DMS53 (cell line): ENCODE measurements at regions not wholly inside any gene's neighbourhood (a gene's known extent, or its start where the extent isn't known, plus 50 kb on each side); places are given as distances from the start of the nearest gene placed in this dataset.
"Not testable (repeated sequence)": the region's sequence is repeated elsewhere in the genome, so short reads cannot be mapped to it uniquely, and the experiment has no call there.

Experiments
- DNase-seq: peaks from one replicate; lab custom pipeline; 2025; lab: John Stamatoyannopoulos, UW

DNA sequence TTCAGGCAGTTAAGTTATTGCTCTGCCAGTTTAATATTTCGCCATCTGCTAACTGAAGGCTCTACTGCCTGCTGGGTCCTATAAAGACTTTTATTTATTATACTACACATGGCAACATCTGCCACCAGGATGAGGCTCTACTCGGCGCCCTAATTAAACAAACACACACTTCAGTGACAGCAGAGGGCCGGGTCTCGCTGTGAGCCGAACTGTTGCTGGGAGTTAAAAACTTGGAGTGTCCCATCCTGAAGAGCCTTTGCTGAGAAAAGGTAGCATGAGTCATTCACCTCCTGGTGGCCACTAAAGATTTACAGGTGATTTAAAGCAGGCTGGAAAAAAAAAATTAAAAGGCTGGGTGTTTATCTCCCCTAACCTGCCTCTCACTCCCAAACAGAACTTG, 183.7 kb downstream of the NPIPA8 start:
- DNase-seq = not testable (repeated sequence)

DNA sequence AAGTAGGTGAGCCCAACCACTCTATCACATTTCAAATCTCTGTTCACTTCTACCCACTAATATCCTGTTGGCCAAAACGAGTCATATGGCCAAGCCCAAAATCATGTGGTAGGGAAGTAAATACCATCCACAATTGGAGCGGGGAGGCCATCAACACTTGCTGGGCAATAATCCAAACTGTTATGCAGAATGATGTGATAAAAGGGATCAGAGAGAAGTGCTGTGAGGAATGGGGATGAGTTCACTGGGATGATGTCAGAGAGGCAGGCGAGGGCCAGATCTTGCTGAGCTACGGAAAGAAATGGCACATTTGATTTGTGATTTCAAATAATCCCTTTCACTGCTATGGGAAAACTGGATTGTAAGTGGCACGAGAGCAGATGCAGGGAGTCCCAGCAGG, 188.4 kb downstream of the NPIPA8 start:
- not testable (repeated sequence) for DNase-seq

- DNase-seq = not testable (repeated sequence)
Observed at GRCh38 chr16:18146601-18147142, 189.9 kb downstream of the NPIPA8 start.

DNA sequence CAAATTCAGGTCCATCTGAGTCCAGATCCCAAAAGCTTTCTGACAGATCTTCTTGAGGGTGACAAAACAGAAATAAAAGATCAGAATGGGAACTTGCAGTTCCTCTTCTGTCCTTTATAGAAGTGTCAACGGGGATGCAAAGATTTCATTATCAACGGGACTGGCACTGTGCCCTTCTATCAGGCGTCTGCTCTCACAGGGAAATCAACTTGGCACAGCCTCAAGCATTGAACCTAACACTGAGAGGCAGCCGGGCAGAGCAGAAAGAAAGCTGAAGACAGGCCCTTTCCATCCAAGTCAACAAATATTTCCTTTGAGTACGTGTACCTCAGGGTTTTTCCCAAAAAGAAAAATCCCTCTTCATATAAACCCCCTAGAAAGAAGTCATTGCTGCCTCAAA, 194.5 kb downstream of the NPIPA8 start:
- not testable (repeated sequence) for DNase-seq

DNA sequence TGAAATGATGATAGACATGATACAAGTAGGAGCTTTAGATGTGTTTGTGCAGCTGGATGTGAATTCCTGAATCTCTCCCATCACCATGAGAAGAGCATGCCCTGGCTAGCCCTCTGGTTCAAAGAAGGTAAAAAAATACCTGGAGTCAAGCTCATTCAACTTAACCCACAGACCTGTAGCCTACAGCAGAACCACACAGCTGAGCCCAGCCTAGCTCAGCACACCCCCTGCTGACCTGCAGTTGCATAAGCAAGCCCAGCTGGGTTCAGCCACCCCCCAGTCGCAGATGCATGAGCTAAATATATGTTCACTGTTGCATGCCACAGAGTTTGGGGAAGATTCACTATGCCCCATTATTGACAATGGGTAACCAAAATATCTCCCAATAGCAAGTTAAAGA, 200.2 kb downstream of the NPIPA8 start:
- not testable (repeated sequence) for DNase-seq

DNA sequence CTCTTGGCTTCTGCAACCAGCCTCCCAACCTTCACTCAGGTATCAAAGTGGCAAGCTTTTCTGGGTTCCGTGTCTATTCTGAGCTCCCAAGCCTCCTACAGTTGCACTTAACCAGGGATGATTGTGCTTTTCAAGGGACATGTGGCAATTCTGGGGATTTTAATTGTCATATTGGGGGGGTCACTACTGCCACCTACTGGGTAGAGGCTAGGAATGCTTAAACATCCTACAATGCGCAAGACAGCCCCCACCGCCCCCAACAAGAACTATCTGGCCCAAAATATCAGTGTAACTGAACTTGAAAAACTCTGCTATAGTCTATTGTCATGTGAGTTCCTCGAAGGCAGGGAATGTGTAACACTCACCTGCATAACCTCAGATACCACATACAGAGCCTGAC, 201.5 kb downstream of the NPIPA8 start:
- DNase-seq = not testable (repeated sequence)

- not testable (repeated sequence) for DNase-seq
Observed at GRCh38 chr16:18131587-18131986, 204.9 kb downstream of the NPIPA8 start.

- not testable (repeated sequence) for DNase-seq
Observed at GRCh38 chr16:18130478-18131120, 205.9 kb downstream of the NPIPA8 start.

DNA sequence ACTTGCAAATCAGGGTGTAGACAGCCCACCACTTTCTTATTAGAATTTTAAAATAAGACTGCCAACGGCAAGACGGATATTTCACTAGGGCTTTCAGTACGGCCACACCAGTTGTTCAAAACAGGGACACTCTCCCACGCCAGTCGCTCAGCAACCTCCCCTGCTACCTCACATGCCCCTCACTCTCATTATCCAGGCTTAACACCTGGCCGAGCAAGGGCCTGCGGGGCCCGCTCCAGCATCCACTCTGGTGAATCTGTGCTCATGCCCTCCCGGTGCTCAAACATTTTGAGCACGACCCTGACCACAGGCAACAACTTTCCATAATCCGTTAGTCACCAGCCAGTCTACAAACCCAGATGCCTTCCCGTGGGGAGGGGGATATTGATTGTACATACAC, 209.5 kb downstream of the NPIPA8 start:
- not testable (repeated sequence) for DNase-seq

DNA sequence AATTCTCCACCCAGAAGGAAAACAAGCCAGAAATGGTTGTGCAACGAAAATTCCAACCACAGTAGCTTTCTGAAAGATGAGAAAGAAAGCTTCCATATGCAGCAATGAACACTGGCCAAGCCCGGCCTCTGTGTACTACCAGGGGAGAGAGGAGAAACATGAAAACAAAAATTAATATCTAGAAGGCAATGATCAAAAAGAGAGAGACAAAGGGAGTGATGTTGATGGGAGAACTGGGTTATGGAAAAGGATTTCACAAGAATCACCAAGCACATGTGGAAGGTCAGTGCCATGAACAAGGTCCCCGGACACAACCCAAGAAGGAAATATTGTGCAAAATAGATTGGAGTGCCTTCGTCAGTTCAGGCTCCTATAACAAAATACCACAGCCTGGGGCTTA, 217.4 kb downstream of the NPIPA8 start:
- DNase-seq = not testable (repeated sequence)

DNA sequence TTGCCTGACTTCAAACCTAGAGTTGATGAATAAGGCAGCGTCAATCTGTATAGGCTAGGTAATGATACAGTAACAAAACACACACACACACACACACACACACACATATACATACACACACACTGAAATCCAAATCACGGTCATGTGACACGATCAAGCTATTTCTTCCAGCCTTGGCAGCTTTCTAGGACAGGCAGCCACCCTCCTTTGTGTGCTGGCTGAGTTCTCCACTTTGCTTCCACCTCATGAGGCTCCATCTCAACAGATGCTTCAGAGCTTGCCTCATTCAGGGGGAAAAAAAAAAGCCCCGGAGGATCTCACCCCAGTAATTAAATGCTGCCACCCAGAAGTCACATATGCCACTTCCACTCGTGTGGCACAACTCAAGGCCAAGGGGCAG, 217.9 kb downstream of the NPIPA8 start:
- DNase-seq = not testable (repeated sequence)

- not testable (repeated sequence) for DNase-seq
Observed at GRCh38 chr16:18118071-18118470, 218.5 kb downstream of the NPIPA8 start.

- DNase-seq = not testable (repeated sequence)
Observed at GRCh38 chr16:18104412-18104811, 232.1 kb downstream of the NPIPA8 start.

DNA sequence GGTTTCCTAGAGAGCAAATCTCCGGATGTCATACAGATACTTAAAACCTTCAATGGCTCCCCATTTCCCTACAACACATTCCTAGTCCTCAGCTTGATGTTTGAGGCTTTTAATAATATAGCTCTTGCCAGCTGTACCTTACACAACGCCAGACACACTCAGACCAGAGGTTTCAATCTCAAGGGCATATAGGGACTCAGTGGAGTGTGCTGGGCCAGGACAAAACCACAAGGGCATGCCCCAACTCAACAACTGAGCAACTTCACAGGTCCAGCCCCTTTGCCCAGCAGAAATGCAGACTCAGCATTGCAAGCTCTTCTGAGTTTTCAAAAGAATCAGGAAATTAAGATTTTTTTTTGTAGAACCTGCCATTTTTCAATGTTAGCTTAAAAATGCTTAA, 235.5 kb downstream of the NPIPA8 start:
- not testable (repeated sequence) for DNase-seq

- not testable (repeated sequence) for DNase-seq
Observed at GRCh38 chr16:18092605-18093004, 243.9 kb downstream of the NPIPA8 start.

DNA sequence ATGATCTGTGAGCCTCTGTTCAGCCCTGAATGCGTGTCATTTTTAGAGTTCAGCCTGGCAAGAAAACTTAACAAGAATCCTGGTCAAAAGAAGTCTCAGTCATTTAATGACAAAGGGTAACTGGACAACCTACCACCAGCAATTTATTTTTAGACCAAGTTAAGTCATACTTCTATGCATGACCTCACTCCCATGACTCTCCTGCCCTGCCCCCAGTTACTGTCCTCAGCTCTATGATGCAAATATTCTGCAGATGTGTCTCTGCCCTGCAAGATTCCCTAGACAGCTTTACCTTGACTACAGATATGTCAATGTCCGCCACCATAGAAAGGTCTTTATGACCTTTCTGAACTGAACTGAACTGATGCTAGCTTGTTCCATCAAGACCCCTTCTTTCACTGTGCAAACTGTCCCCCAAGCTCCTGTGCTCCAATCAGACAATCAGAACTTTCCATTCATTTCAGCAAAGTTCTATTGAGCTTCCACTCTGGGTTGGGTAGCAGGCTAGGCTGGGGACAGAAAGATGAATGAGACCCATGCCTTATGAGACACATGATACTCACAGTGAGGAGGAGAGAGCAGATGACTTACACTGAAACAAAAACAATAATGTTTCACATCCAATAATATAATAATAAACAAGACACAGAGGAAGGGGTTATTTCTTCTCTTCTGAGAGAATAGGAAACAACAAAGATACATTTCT, 255.7 kb downstream of the NPIPA8 start:
- DNase-seq = not testable (repeated sequence)

DNA sequence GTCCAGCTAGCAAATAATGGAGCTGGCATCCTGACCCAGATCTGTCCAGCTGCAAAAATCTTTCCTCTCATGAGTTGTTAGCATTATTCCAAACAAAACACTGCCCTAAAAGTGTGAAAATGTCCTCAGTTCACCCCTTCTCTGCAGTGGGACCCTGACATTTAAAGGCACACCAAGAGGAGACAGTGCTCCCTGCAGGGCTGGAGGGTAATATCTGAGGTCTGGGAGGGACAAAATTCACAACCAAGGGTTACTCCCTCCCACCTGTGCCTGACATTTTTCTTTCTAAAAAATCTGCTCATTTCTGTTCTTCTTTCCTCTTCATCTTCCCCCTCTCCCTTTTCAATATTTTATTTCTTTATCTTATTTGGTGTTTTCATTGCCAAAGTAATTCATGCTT, 258.6 kb downstream of the NPIPA8 start:
- DNase-seq = not testable (repeated sequence)

DNA sequence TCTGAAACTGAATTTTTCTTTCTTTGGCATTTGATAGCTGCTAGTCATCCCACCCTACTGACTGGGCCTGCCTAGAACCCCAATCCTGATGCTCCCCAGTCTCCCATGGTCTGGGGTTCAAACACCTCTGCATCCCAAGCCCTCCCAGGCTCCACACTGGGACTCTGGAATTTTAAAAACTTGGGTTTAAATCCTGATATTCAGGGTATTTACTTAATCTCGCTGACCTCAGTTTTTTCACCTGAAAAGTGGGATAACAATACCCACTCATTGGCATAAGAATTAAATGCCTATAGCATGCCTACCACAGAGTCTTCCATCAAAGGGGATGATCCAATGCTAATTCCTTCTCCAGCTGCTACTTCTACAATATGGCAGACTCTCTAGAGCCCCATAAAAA, 264.4 kb downstream of the NPIPA8 start:
- no peak for DNase-seq

- DNase-seq = no peak
Observed at GRCh38 chr16:18069683-18070082, 266.9 kb downstream of the NPIPA8 start.

DNA sequence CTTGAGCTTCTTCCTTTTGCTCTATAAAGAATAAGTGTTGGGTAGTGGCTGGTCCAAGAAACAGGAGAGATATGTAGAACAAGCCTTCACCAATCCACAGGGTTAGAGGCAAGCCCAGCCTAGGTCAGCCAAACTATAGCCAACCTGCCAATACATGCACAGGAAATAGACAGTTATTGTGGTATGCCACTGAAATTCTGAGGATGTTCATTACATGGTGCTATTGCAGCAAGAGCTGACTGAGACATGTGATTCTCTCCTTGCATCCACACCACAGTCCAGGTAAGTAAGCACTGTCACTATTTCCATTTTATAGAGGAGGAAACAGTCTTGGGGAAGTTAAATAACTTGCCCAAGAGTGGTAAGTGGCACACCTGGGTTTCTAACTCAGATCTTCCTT, 268.1 kb downstream of the NPIPA8 start:
- DNase-seq = no peak

DNA sequence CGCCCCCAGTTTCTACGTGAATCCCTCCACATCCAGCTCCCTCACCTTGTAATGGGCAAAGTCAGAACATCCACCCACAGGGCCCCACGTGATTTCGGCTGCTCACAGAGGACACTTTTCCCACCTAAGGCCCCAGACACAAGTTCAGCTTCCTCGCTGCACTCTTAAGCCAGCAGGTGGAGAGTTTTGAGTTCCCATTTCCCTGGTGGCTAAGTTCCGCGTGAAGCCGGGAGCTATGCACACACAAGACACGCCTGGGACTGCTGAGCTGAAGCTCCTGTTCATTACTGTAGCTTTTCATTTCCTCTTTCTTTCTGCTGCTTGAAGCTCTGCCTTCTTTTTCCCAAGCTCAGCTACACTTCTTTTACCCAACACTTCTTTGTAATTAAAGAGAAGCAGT, 273.8 kb downstream of the NPIPA8 start:
- DNase-seq = no peak

DNA sequence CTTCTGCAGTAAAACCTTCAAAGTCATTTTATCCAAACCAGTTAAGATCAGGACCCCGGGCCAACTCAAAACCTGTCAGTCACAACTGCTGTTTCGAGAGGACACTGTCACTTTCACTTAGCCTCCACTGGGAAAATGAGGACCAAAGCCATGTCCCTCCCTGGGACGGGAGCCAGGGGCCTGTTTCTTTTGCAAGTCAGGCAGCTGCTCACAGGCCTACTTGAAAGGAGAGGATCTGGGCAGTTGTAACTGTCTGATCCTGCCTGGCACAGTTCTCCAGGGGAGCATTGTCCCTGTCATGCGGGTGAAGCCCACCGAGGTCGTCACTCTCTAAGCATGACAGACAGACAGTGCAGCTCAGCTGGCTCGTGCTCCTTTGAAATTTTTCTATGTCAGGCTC, 276.2 kb downstream of the NPIPA8 start:
- no peak for DNase-seq

DNA sequence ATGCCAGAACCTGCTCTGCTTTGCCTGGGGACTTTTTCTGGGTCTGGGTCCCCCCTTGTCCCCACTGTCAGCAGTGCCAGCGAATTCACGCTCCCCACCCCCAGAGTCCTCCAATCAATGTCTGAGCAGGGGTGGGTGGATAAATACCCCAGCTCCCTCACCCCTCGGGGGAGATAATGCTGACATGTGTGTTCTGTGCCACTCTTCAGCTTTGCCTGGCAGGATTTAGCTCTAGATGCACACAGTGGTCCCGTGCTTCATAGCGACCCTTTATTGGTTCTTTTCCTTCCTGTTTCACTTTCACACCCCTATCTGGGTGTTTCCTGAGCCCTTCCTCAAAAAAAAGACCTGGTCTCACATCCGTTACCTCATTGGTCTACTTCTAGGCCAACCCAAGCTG, 277.0 kb downstream of the NPIPA8 start:
- no peak for DNase-seq
